ENCODE measurements at regions not wholly inside any gene's neighbourhood (a gene's known extent, or its start where the extent isn't known, plus 50 kb on each side); places are given as distances from the start of the nearest gene placed in this dataset.

GRCh38 chr14:106848330-106849121, 1322.1 kb downstream of the TMEM121 start:
- FAIRE-seq = no peak
- no peak for DNase-seq (ENCODE audit: insufficient read length, low spot score)

GRCh38 chr14:106850913-106851825, 1324.8 kb downstream of the TMEM121 start:
- FAIRE-seq (peak; percentile 38), DNase-seq (ENCODE audit: insufficient read length, low spot score) (no peak)

GRCh38 chr14:106872611-106873446, 1346.4 kb downstream of the TMEM121 start:
- DNase-seq (ENCODE audit: insufficient read length, low spot score) (no peak), FAIRE-seq (no peak)

GRCh38 chr14:106874350-106874749, 1348.0 kb downstream of the TMEM121 start:
- DNase-seq (ENCODE audit: insufficient read length, low spot score) = no peak
- FAIRE-seq = peak; percentile 4

- DNase-seq (ENCODE audit: insufficient read length, low spot score) (no peak), FAIRE-seq (no peak)
These were observed 1349.1 kb downstream of the TMEM121 start for GRCh38 chr14:106875503-106875902.

GRCh38 chr14:106876711-106877110, 1350.3 kb downstream of the TMEM121 start:
- no peak for DNase-seq (ENCODE audit: insufficient read length, low spot score)
- no peak for FAIRE-seq

GRCh38 chr14:106877517-106877916, 1351.1 kb downstream of the TMEM121 start:
- FAIRE-seq = no peak
- DNase-seq (ENCODE audit: insufficient read length, low spot score) = no peak

GRCh38 chr14:106879241-106879640, 1352.9 kb downstream of the TMEM121 start:
- DNase-seq (ENCODE audit: insufficient read length, low spot score) = no peak
- no peak for FAIRE-seq

GRCh38 chr14:106883218-106883692, 1356.9 kb downstream of the TMEM121 start:
- FAIRE-seq (no peak), DNase-seq (ENCODE audit: insufficient read length, low spot score) (no peak)
